ENCODE measurements at regions not wholly inside any gene's neighbourhood (a gene's known extent, or its start where the extent isn't known, plus 50 kb on each side); places are given as distances from the start of the nearest gene placed in this dataset.
"Not testable (repeated sequence)": the region's sequence is repeated elsewhere in the genome, so short reads cannot be mapped to it uniquely, and the experiment has no call there.

- Histone ChIP-seq H3K9me3 (no peaks in the 10 kb centered on the region), H3K4me1 (ENCODE audit: low read depth) (no peaks in the 10 kb centered on the region), H3K4me3 (no peak overlapping the region), H3K36me3 (ENCODE audit: low read depth) (no peaks in the 10 kb centered on the region)
- DNase-seq, result no peak
- ATAC-seq, result no peak
- TF ChIP-seq CTCF (IDR thresholded peaks at IDR 0.05), result no peak
- intact Hi-C loops (cut with DNase I, micrococcal nuclease), result no loop called here
These were observed 273.3 kb downstream of the MDFIC start for GRCh38 chr7:115195208-115195607.

- no peak for ATAC-seq
- no peak for TF ChIP-seq CTCF (IDR thresholded peaks at IDR 0.05)
- DNase-seq, result no peak
These were observed 269.6 kb downstream of the MDFIC start for GRCh38 chr7:115191526-115191925.

GRCh38 chr7:115183431-115184057 is 261.6 kb downstream of the MDFIC start:
- TF ChIP-seq CTCF (IDR thresholded peaks at IDR 0.05), result no peak
- DNase-seq, result no peak
- intact Hi-C loops (cut with DNase I, micrococcal nuclease), result no loop called here
- Histone ChIP-seq H3K9me3 (no peaks in the 10 kb centered on the region), H3K4me3 (no peak overlapping the region), H3K4me1 (ENCODE audit: low read depth) (no peaks in the 10 kb centered on the region), H3K36me3 (ENCODE audit: low read depth) (no peaks in the 10 kb centered on the region)
- no peak for ATAC-seq

More at GRCh38 chr7:115191526-115191925, 269.6 kb downstream of the MDFIC start:
- no peaks in the 10 kb centered on the region for H3K9me3 ChIP-seq
- H3K4me3 ChIP-seq, result no peak overlapping the region
- no peaks in the 10 kb centered on the region for H3K36me3 ChIP-seq (ENCODE audit: low read depth)
- no peaks in the 10 kb centered on the region for H3K4me1 ChIP-seq (ENCODE audit: low read depth)
- intact Hi-C loops (cut with DNase I, micrococcal nuclease), result no loop called here

- intact Hi-C loops (cut with DNase I, micrococcal nuclease), result no loop called here
- Histone ChIP-seq H3K36me3 (ENCODE audit: low read depth) (no peaks in the 10 kb centered on the region), H3K4me1 (ENCODE audit: low read depth) (no peaks in the 10 kb centered on the region), H3K9me3 (no peaks in the 10 kb centered on the region), H3K4me3 (no peak overlapping the region)
- DNase-seq (no peak), ATAC-seq (no peak)
- no peak for TF ChIP-seq CTCF (IDR thresholded peaks at IDR 0.05)
These were observed 256.9 kb downstream of the MDFIC start for GRCh38 chr7:115178835-115179234.

- no peak for TF ChIP-seq CTCF (IDR thresholded peaks at IDR 0.05)
- Histone ChIP-seq H3K9me3 (no peaks in the 10 kb centered on the region), H3K4me3 (no peak overlapping the region), H3K36me3 (ENCODE audit: low read depth) (no peaks in the 10 kb centered on the region), H3K4me1 (ENCODE audit: low read depth) (no peaks in the 10 kb centered on the region)
- DNase-seq, result no peak
- intact Hi-C loops (cut with DNase I, micrococcal nuclease), result no loop called here
- ATAC-seq, result no peak
These were observed 255.9 kb downstream of the MDFIC start for GRCh38 chr7:115177823-115178222.

GRCh38 chr7:115177103-115177502 is 255.2 kb downstream of the MDFIC start:
- H3K4me3 ChIP-seq, result no peak overlapping the region
- intact Hi-C loops (cut with DNase I, micrococcal nuclease), result no loop called here
- TF ChIP-seq CTCF (IDR thresholded peaks at IDR 0.05), result no peak
- no peaks in the 10 kb centered on the region for H3K4me1 ChIP-seq (ENCODE audit: low read depth)
- no peaks in the 10 kb centered on the region for H3K36me3 ChIP-seq (ENCODE audit: low read depth)
- DNase-seq, result no peak
- H3K9me3 ChIP-seq, result no peaks in the 10 kb centered on the region
- no peak for ATAC-seq

GRCh38 chr7:115172397-115172796 is 250.5 kb downstream of the MDFIC start:
- ATAC-seq; intact Hi-C loops (cut with DNase I, micrococcal nuclease); DNase-seq; H3K9me3 ChIP-seq; H3K4me1 ChIP-seq (ENCODE audit: low read depth); H3K36me3 ChIP-seq (ENCODE audit: low read depth); H3K4me3 ChIP-seq: not testable (repeated sequence)
